Calu3 (cell line): ENCODE measurements at regions not wholly inside any gene's neighbourhood (a gene's known extent, or its start where the extent isn't known, plus 50 kb on each side); places are given as distances from the start of the nearest gene placed in this dataset.

Source experiments
- BruUV-seq: library from RNA; stranded (reverse); fragments of 400-500 nt; replicated peaks from 2 replicates; lab custom pipeline; 2021; lab: Mats Ljungman, UMichigan
- CTCF ChIA-PET: fragments of 300-600 bp; sonication (Branson Sonifier 250); formaldehyde crosslinking; loops from one replicate; lab custom pipeline; 2022; ENCODE audit warnings: antibody characterized with exemption; lab: Charles Lee
- DNase-seq: peaks from one replicate; pipeline ENCODE4 v3.0.0; 2022
- H3K27ac Mint-ChIP-seq: one replicate; pipeline ENCODE4 v1.8.0; 2022; ENCODE audit warnings: mixed read lengths; ENCODE audit not compliant: unreplicated experiment
- H3K27me3 Mint-ChIP-seq: one replicate; pipeline ENCODE4 v1.8.0; 2022; ENCODE audit warnings: mixed read lengths; ENCODE audit not compliant: unreplicated experiment
- H3K36me3 Mint-ChIP-seq: one replicate; pipeline ENCODE4 v1.8.0; 2022; ENCODE audit warnings: mild to moderate bottlenecking, moderate library complexity, mixed read lengths; ENCODE audit not compliant: insufficient read depth, unreplicated experiment
- H3K4me1 Mint-ChIP-seq: one replicate; pipeline ENCODE4 v1.8.0; 2022; ENCODE audit warnings: mild to moderate bottlenecking, low read depth, mixed read lengths; ENCODE audit not compliant: unreplicated experiment
- H3K4me3 Mint-ChIP-seq: one replicate; pipeline ENCODE4 v1.8.0; 2022; ENCODE audit warnings: mild to moderate bottlenecking, low read depth, moderate library complexity, mixed read lengths; ENCODE audit not compliant: unreplicated experiment
- H3K9me3 Mint-ChIP-seq: one replicate; pipeline ENCODE4 v1.8.0; 2022; ENCODE audit warnings: low read depth, mixed read lengths; ENCODE audit not compliant: unreplicated experiment
- intact Hi-C: fragments of 100-400 bp; cut with micrococcal nuclease; formaldehyde crosslinking; loops from one replicate; pipeline ENCODE4 v1.10.0; 2022; ENCODE audit not compliant: unreplicated experiment
- TF ChIP-seq, protein P1 (sequence below): fragments of 200-600 bp; IDR thresholded peaks from one replicate; pipeline ENCODE4 v1.8.0; 2022; ENCODE audit warnings: antibody characterized with exemption; ENCODE audit not compliant: unreplicated experiment

DNA sequence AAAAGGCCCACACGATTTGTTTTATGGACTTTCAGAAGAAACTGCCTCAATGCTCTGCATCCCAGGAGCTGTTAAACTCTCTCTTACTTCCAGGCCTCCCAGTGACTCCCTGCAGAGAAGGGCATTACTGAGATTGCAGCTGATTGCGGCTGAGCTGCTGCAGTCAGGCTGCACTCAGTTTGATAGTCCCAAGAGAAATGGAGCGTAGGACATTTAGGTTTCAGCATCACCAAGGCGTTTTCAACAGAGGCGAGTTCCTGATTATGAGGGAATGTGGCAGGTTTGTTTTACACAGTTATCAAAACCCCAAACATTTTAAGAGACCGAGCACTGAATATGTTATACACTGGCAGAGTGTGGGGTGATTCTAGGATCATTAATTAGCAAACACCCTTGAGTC lies 145.6 kb downstream of the TBX18 start:
- intact Hi-C loops, result no loop called here
- no TSS peak for BruUV-seq
- Mint-ChIP-seq H3K27me3 (no peaks in the 10 kb centered on the region), H3K27ac (no peak overlapping the region), H3K36me3 (no peaks in the 10 kb centered on the region), H3K9me3 (peaks cover 11% of the 10 kb centered on the region), H3K4me3 (no peak overlapping the region), H3K4me1 (peaks cover 1% of the 10 kb centered on the region)
- TF ChIP-seq, protein P1, sequence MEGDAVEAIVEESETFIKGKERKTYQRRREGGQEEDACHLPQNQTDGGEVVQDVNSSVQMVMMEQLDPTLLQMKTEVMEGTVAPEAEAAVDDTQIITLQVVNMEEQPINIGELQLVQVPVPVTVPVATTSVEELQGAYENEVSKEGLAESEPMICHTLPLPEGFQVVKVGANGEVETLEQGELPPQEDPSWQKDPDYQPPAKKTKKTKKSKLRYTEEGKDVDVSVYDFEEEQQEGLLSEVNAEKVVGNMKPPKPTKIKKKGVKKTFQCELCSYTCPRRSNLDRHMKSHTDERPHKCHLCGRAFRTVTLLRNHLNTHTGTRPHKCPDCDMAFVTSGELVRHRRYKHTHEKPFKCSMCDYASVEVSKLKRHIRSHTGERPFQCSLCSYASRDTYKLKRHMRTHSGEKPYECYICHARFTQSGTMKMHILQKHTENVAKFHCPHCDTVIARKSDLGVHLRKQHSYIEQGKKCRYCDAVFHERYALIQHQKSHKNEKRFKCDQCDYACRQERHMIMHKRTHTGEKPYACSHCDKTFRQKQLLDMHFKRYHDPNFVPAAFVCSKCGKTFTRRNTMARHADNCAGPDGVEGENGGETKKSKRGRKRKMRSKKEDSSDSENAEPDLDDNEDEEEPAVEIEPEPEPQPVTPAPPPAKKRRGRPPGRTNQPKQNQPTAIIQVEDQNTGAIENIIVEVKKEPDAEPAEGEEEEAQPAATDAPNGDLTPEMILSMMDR, result no peak
- CTCF ChIA-PET, result no interaction called here
- DNase-seq, result no peak

GRCh38 chr6:84618046-84618752 lies 146.2 kb downstream of the TBX18 start:
- H3K4me3 Mint-ChIP-seq, result no peak overlapping the region
- BruUV-seq, result no TSS peak
- intact Hi-C loops, result no loop called here
- no peaks in the 10 kb centered on the region for H3K27me3 Mint-ChIP-seq
- no peak overlapping the region for H3K27ac Mint-ChIP-seq
- no peak for DNase-seq
- no peaks in the 10 kb centered on the region for H3K4me1 Mint-ChIP-seq
- H3K36me3 Mint-ChIP-seq, result no peaks in the 10 kb centered on the region
- H3K9me3 Mint-ChIP-seq, result peaks cover 11% of the 10 kb centered on the region
- CTCF ChIA-PET, result no interaction called here
- TF ChIP-seq, protein P1, result no peak

- no peaks in the 10 kb centered on the region for H3K4me1 Mint-ChIP-seq
- no peak overlapping the region for H3K27ac Mint-ChIP-seq
- H3K27me3 Mint-ChIP-seq, result no peaks in the 10 kb centered on the region
- CTCF ChIA-PET, result interaction anchor here (1.0 kb wide), 1 partner anchor 17 kb away, joined by 3 read pairs; no protein-coding TSS in a partner anchor
- H3K9me3 Mint-ChIP-seq, result peaks cover 5% of the 10 kb centered on the region
- DNase-seq, result no peak
- BruUV-seq, result no TSS peak
- no peaks in the 10 kb centered on the region for H3K36me3 Mint-ChIP-seq
- H3K4me3 Mint-ChIP-seq, result no peak overlapping the region
- intact Hi-C loops, result no loop called here
- TF ChIP-seq, protein P1, result no peak
Observed at GRCh38 chr6:84615987-84616386, 148.4 kb downstream of the TBX18 start.

- H3K27ac Mint-ChIP-seq, result no peak overlapping the region
- no peaks in the 10 kb centered on the region for H3K4me1 Mint-ChIP-seq
- H3K27me3 Mint-ChIP-seq, result no peaks in the 10 kb centered on the region
- peaks cover 2% of the 10 kb centered on the region for H3K9me3 Mint-ChIP-seq
- no TSS peak for BruUV-seq
- CTCF ChIA-PET, result interaction anchor here (0.7 kb wide), 1 partner anchor 217 kb away, joined by 4 read pairs; no protein-coding TSS in a partner anchor
- intact Hi-C loops, result no loop called here
- H3K4me3 Mint-ChIP-seq, result no peak overlapping the region
- TF ChIP-seq, protein P1, result no peak
- DNase-seq, result no peak
- no peaks in the 10 kb centered on the region for H3K36me3 Mint-ChIP-seq
Observed at GRCh38 chr6:84615113-84615850, 149.1 kb downstream of the TBX18 start.
